Thyroid gland (tissue), 4 donors: ENCODE measurements at regions not wholly inside any gene's neighbourhood (a gene's known extent, or its start where the extent isn't known, plus 50 kb on each side); places are given as distances from the start of the nearest gene placed in this dataset.

Experiments
- POLR2A ChIP-seq, 2 donors: fragments of 450-650 bp; IDR thresholded peaks; one replicate each; pipeline ENCODE4 v1.6.1; 2017; ENCODE audit warnings: antibody characterized with exemption in 2 of 2, mild to moderate bottlenecking in 2 of 2, moderate library complexity in 1 of 2
- TF ChIP-seq, protein P1 (sequence below), 6 experiments: fragments of 200-600 bp in 3 of 6; fragments of 450-650 bp in 3 of 6; sonication (generic) in 3 of 6; IDR thresholded peaks; one replicate each; pipeline ENCODE4 v1.5.1; 2016 to 2019; ENCODE audit warnings: antibody characterized with exemption in 6 of 6, mild to moderate bottlenecking in 2 of 6, inconsistent platforms in 1 of 6, moderate library complexity in 1 of 6

DNA sequence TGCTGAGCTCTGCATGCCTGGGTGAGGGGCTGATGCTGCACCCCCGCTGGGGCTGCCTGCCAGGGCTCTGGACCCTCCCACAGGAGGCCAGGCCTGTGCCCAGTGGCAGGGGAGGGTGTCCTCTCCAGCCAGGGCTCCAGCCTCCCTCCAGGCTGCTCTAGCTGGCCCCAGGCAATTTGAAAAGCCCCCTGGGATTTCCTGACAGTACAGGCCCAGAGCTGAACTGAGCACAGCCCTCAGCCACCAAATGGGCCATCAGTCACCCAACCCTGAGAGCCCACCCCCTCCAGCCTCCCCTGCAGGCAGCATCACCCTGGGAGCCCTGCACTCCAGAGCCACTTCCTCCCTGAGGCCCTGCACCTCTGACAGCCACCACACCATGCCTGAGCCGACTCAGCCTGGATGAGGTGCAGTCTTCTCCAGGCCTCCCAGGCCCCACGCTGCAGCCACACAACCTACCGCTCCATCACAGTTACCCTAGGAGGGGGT lies 101.8 kb upstream of the RET start:
- TF ChIP-seq, protein P1, sequence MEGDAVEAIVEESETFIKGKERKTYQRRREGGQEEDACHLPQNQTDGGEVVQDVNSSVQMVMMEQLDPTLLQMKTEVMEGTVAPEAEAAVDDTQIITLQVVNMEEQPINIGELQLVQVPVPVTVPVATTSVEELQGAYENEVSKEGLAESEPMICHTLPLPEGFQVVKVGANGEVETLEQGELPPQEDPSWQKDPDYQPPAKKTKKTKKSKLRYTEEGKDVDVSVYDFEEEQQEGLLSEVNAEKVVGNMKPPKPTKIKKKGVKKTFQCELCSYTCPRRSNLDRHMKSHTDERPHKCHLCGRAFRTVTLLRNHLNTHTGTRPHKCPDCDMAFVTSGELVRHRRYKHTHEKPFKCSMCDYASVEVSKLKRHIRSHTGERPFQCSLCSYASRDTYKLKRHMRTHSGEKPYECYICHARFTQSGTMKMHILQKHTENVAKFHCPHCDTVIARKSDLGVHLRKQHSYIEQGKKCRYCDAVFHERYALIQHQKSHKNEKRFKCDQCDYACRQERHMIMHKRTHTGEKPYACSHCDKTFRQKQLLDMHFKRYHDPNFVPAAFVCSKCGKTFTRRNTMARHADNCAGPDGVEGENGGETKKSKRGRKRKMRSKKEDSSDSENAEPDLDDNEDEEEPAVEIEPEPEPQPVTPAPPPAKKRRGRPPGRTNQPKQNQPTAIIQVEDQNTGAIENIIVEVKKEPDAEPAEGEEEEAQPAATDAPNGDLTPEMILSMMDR (IDR thresholded peaks at IDR 0.05) = no peak
- TF ChIP-seq POLR2A (IDR thresholded peaks at IDR 0.05) = no peak
